Lower lobe of right lung (tissue), 2 donors: ENCODE measurements at regions not wholly inside any gene's neighbourhood (a gene's known extent, or its start where the extent isn't known, plus 50 kb on each side); places are given as distances from the start of the nearest gene placed in this dataset.
A peak's percentile ranks its signal among the peaks of the same experiment; 100 is the strongest.

Experiments used
- ATAC-seq, 2 donors: fragments of 200-7000 bp; cut with Tn5 transposase; one replicate each; pipeline ENCODE4 v1.9.1; 2020 to 2022; ENCODE audit warnings: mild to moderate bottlenecking in 2 of 2, moderate library complexity in 2 of 2
- DNase-seq: peaks from one replicate; pipeline ENCODE4 v3.0.0-alpha.2; 2020
- H3K27ac ChIP-seq: fragments of 200-600 bp; one replicate; pipeline ENCODE4 v1.8.0; 2022
- H3K27me3 ChIP-seq: fragments of 200-600 bp; one replicate; pipeline ENCODE4 v1.8.0; 2022; ENCODE audit warnings: low read depth
- H3K36me3 ChIP-seq: fragments of 200-600 bp; one replicate; pipeline ENCODE4 v1.8.0; 2022; ENCODE audit warnings: mild to moderate bottlenecking
- H3K4me1 ChIP-seq: fragments of 200-600 bp; one replicate; pipeline ENCODE4 v1.8.0; 2022
- H3K4me3 ChIP-seq: fragments of 200-600 bp; one replicate; pipeline ENCODE4 v1.8.0; 2022; ENCODE audit warnings: mild to moderate bottlenecking
- H3K9me3 ChIP-seq: fragments of 200-600 bp; one replicate; pipeline ENCODE4 v1.8.0; 2022
- intact Hi-C: fragments of 100-400 bp; cut with DNase I; formaldehyde crosslinking; loops from one replicate; pipeline ENCODE4 v1.11.0; 2022
- TF ChIP-seq, protein P1 (sequence below): fragments of 200-600 bp; IDR thresholded peaks from one replicate; pipeline ENCODE4 v1.8.0; 2022; ENCODE audit warnings: antibody characterized with exemption, mild to moderate bottlenecking
- donor health status: DM: no; HTN: yes; CAD: no; lungs with severe emphysema.

DNA sequence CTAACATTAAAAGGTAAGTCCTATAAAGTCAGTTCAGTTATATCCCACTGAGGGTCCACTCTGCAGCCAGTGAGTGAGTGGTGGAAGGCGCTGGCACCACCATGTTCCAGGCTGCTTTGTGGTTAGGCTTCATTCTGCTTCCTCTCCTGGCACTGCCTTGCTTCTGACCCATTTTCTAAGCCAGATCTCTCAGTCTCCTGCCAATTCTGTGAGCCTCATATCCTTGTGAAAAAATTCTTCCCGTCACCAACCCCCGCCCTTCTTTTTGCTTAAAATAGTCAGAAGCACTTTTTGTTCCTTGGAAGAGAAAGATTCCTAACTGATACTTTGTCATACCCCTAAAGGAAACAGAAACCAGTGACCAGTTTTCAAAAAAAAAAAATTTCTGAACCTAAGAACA is 139.8 kb upstream of the NCK2 start:
- no peaks in the 10 kb centered on the region for H3K27me3 ChIP-seq
- no peaks in the 10 kb centered on the region for H3K9me3 ChIP-seq
- TF ChIP-seq, protein P1, sequence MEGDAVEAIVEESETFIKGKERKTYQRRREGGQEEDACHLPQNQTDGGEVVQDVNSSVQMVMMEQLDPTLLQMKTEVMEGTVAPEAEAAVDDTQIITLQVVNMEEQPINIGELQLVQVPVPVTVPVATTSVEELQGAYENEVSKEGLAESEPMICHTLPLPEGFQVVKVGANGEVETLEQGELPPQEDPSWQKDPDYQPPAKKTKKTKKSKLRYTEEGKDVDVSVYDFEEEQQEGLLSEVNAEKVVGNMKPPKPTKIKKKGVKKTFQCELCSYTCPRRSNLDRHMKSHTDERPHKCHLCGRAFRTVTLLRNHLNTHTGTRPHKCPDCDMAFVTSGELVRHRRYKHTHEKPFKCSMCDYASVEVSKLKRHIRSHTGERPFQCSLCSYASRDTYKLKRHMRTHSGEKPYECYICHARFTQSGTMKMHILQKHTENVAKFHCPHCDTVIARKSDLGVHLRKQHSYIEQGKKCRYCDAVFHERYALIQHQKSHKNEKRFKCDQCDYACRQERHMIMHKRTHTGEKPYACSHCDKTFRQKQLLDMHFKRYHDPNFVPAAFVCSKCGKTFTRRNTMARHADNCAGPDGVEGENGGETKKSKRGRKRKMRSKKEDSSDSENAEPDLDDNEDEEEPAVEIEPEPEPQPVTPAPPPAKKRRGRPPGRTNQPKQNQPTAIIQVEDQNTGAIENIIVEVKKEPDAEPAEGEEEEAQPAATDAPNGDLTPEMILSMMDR: no peak
- H3K4me3 ChIP-seq: no peak overlapping the region
- intact Hi-C loops: no loop called here
- no peak overlapping the region for H3K27ac ChIP-seq
- no peaks in the 10 kb centered on the region for H3K36me3 ChIP-seq
- H3K4me1 ChIP-seq: no peaks in the 10 kb centered on the region
- DNase-seq (no peak), ATAC-seq (peak in 1 of 2 donors; percentile 56)

DNA sequence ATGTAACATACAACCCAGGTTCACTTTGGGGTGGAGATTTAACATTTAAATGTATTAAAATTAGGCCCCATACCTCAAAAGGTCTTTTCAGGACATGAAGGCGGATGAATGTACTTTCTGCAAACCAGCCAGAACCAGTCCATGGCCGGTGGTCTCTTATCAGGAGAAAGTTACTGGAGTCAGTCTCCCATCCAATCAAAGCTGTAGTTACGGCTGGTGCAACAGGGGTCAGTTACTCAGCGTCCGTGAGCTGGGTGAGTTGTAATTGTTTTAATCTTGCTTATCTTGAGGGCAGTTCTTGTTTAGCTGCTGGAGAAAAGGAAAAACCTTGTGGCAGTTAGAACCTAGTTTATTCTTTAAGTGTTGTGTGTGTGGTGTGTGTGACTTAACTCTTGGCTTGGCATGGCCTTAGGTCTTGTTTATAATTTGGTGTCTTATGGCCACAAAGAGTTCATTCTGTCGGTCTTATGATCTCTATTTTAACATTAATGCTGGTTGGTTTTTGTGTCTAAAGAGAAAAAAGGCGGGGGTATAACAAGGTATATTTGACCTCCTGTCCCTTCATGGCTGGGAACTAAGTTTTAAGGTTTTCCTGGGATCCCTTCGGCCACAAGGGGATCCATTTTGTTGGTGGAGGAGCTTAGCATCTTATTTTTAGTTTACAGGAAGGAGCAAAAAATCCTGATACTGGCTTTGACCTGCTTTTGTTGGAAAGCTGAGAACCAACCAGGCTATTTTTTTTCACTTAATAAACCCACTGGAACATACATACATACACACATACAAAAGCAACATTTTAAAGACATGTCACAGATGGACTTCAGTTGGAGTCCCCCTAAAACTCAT is 143.5 kb upstream of the NCK2 start:
- no peaks in the 10 kb centered on the region for H3K9me3 ChIP-seq
- intact Hi-C loops: no loop called here
- TF ChIP-seq, protein P1: no peak
- H3K27ac ChIP-seq: no peak overlapping the region
- no peak for ATAC-seq
- no peak overlapping the region for H3K4me3 ChIP-seq
- H3K27me3 ChIP-seq: no peaks in the 10 kb centered on the region
- no peak for DNase-seq
- no peaks in the 10 kb centered on the region for H3K4me1 ChIP-seq
- no peaks in the 10 kb centered on the region for H3K36me3 ChIP-seq

DNA sequence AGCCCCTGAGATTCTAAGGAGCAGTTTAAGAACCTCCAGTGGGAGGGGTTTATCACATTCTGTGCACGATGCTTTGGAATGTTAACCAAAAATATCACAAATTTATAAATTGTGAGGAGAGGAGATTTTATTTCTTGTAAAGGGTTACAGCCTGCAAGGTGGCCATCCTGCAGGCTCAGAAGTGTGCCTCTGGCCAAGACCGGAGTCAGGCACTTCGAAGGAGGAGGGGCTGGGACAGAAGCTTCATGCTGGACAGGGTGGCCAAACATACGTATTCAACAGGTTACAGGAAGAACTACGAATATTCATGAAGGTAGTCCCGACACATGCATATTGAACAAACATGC is 144.1 kb upstream of the NCK2 start:
- intact Hi-C loops: no loop called here
- H3K27ac ChIP-seq: no peak overlapping the region
- no peaks in the 10 kb centered on the region for H3K36me3 ChIP-seq
- H3K4me1 ChIP-seq: no peaks in the 10 kb centered on the region
- TF ChIP-seq, protein P1: no peak
- DNase-seq (no peak), ATAC-seq (no peak)
- H3K9me3 ChIP-seq: no peaks in the 10 kb centered on the region
- H3K27me3 ChIP-seq: no peaks in the 10 kb centered on the region
- no peak overlapping the region for H3K4me3 ChIP-seq

DNA sequence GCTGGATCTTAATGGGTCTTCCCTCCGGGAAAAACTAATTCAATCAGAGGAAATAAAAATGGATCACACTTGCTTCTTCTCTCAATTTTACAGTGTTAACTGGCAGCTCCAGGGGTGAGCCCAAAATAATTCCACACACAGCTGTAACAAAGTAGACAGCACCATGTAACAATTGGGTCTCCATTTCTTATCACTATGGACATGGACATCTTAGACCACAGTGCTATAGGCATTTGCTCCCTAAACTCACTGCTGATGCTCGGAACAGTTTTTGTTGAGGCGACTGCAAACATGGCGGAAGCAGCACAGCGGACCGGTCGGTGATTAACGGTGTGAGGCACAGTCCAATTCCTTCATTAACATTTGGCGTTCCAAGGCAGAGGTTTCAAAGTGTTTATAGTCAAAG is 144.7 kb upstream of the NCK2 start:
- H3K9me3 ChIP-seq: no peaks in the 10 kb centered on the region
- no peak overlapping the region for H3K4me3 ChIP-seq
- H3K27ac ChIP-seq: no peak overlapping the region
- ATAC-seq (no peak), DNase-seq (no peak)
- no peaks in the 10 kb centered on the region for H3K36me3 ChIP-seq
- H3K27me3 ChIP-seq: no peaks in the 10 kb centered on the region
- TF ChIP-seq, protein P1: no peak
- intact Hi-C loops: no loop called here
- no peaks in the 10 kb centered on the region for H3K4me1 ChIP-seq

DNA sequence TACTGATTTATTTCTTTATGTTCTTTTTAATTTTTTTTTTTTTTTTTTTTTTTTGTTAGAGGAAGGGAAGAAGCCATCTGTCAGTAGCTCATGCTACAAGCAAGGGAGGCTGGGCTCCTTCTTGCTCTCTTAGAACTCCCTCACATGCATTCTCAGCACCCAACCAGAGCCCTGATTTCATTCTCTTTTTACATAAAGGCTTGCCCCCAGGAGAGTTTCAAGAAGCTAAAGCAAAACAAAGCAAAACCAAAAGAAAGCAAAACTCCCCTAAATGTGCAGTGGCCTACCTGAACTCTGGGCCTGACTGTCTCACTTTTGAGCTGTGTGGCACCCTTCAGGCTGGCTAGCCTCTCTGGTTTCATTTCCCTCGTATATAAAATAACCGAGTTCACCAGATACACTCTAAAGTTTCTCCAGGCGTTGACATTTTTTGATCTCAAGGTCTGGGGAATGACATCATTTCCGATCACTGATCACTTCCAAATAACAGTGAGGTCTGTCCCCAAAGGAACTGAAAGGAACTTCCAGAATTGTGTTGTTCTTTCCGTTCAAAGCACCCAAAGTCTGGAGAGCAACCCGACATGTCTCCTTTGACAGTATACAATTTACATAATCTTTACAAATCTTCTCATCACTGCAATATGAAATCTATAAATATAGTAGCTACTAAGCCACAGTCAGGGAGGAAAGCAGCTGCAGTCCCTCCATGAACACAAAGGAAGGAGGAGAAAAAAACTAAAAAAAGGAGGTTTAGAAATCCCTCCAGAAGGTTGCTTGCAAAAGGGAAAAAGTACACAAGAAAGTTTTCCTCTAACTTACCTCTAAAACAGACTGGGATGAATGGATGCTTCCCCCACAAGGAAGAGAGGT is 145.6 kb upstream of the NCK2 start:
- no peaks in the 10 kb centered on the region for H3K4me1 ChIP-seq
- no peak for DNase-seq
- no peaks in the 10 kb centered on the region for H3K36me3 ChIP-seq
- intact Hi-C loops: no loop called here
- H3K27ac ChIP-seq: no peak overlapping the region
- ATAC-seq: no peak
- H3K27me3 ChIP-seq: no peaks in the 10 kb centered on the region
- H3K4me3 ChIP-seq: no peak overlapping the region
- TF ChIP-seq, protein P1: no peak
- no peaks in the 10 kb centered on the region for H3K9me3 ChIP-seq
